GM23248 (cell line): ENCODE measurements at regions not wholly inside any gene's neighbourhood (a gene's known extent, or its start where the extent isn't known, plus 50 kb on each side); places are given as distances from the start of the nearest gene placed in this dataset.
A peak's percentile ranks its signal among the peaks of the same experiment; 100 is the strongest.

Experiments used
- DNase-seq: peaks from one replicate; pipeline ENCODE4 v3.0.0-alpha.2; 2015
- H2AFZ ChIP-seq: fragments of 200-600 bp; sonication (generic); 2 replicates; pipeline ENCODE4 v1.6.1; 2016; ENCODE audit warnings: antibody characterized with exemption
- H3F3A ChIP-seq: fragments of 200-600 bp; sonication (generic); 2 replicates; pipeline ENCODE4 v1.6.1; 2016; ENCODE audit warnings: mild to moderate bottlenecking, antibody characterized with exemption, mixed run types; ENCODE audit not compliant: insufficient read depth
- H3K27ac ChIP-seq: fragments of 200-600 bp; sonication (generic); 2 replicates; pipeline ENCODE4 v1.5.1; 2016; ENCODE audit warnings: mild to moderate bottlenecking
- H3K27me3 ChIP-seq: fragments of 200-600 bp; sonication (generic); replicated peaks from 2 replicates; pipeline ENCODE4 v1.6.1; 2016; ENCODE audit warnings: mild to moderate bottlenecking; ENCODE audit not compliant: insufficient read depth
- H3K36me3 ChIP-seq: fragments of 200-600 bp; sonication (generic); 2 replicates; pipeline ENCODE4 v1.6.1; 2016; ENCODE audit warnings: low read depth, mild to moderate bottlenecking
- H3K4me1 ChIP-seq: fragments of 200-600 bp; sonication (generic); 2 replicates; pipeline ENCODE4 v1.6.1; 2016; ENCODE audit warnings: mild to moderate bottlenecking; ENCODE audit not compliant: insufficient read depth
- H3K4me2 ChIP-seq: fragments of 200-600 bp; sonication (generic); one replicate; pipeline ENCODE4 v1.6.1; 2016; ENCODE audit warnings: mild to moderate bottlenecking; ENCODE audit not compliant: unreplicated experiment
- H3K4me3 ChIP-seq: fragments of 200-600 bp; sonication (generic); 2 replicates; pipeline ENCODE4 v1.5.1; 2016; ENCODE audit warnings: mild to moderate bottlenecking
- H3K79me2 ChIP-seq: fragments of 200-600 bp; sonication (generic); 2 replicates; pipeline ENCODE4 v1.6.1; 2016; ENCODE audit warnings: mild to moderate bottlenecking; ENCODE audit not compliant: insufficient read depth
- H3K9ac ChIP-seq: fragments of 200-600 bp; sonication (generic); 2 replicates; pipeline ENCODE4 v1.6.1; 2016; ENCODE audit warnings: mild to moderate bottlenecking
- H3K9me2 ChIP-seq: fragments of 200-600 bp; sonication (generic); 2 replicates; pipeline ENCODE4 v1.6.1; 2016; ENCODE audit warnings: mixed run types, mild to moderate bottlenecking, moderate library complexity; ENCODE audit not compliant: insufficient read depth
- H3K9me3 ChIP-seq: fragments of 200-600 bp; sonication (generic); one replicate; pipeline ENCODE4 v1.6.1; 2017; ENCODE audit warnings: low read depth
- H4K20me1 ChIP-seq: fragments of 200-600 bp; sonication (generic); 2 replicates; pipeline ENCODE4 v1.6.0; 2016; ENCODE audit not compliant: insufficient read depth
- EZH2 ChIP-seq: fragments of 200-600 bp; sonication (generic); IDR thresholded peaks from 2 replicates; pipeline ENCODE4 v1.6.1; 2018; ENCODE audit warnings: antibody characterized with exemption, mild to moderate bottlenecking; ENCODE audit not compliant: insufficient read depth, poor library complexity, severe bottlenecking
- EZH2phosphoT487 ChIP-seq: fragments of 200-600 bp; sonication (generic); IDR thresholded peaks from 2 replicates; pipeline ENCODE4 v1.6.1; 2018; ENCODE audit warnings: antibody characterized with exemption, moderate library complexity, mild to moderate bottlenecking, low read depth; ENCODE audit not compliant: insufficient read depth
- WGBS, 2 experiments: methylation state at CpG; one replicate each; pipeline ENCODE4 v1.1.6; 2015 to 2017; ENCODE audit warnings: low lambda C conversion rate in 2 of 2, low coverage in 1 of 2; ENCODE audit errors: missing lambda C conversion rate in 2 of 2; 5-methylcytosine and 5-hydroxymethylcytosine counted together
- in situ Hi-C: fragments of 300-500 bp; cut with MboI; formaldehyde crosslinking; loops from 2 replicates; pipeline ENCODE4 v1.15.0; 2020

DNA sequence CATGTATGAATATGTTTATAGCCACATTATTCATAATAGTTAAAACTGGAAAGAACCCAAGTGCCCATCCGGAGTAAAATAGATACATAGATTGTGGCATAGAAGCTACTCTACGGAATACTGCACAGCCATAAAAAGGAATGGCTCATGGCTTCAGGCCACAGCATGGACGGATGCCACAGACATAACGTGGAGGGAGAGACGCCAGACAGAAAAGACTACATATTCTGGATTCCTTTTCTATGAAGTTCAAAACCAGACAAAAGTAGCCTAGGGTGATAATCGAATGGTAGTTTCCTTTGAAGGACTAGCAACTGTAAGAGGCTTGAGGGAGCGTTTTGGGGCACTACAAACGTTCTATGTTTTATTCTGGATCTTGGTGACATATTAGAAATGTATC lies 58.9 kb upstream of the FOXI2 start:
- H4K20me1 ChIP-seq, result no peaks in the 10 kb centered on the region
- peak; percentile 1 for DNase-seq
- no peaks in the 10 kb centered on the region for H3F3A ChIP-seq
- H3K9me3 ChIP-seq, result no peaks in the 10 kb centered on the region
- no peaks in the 10 kb centered on the region for H3K27me3 ChIP-seq
- no peak overlapping the region for H3K9ac ChIP-seq
- in situ Hi-C loops, result no loop called here
- no peak overlapping the region for H3K4me2 ChIP-seq
- no peaks in the 10 kb centered on the region for H3K36me3 ChIP-seq
- H2AFZ ChIP-seq, result no peak overlapping the region
- H3K27ac ChIP-seq, result no peak overlapping the region
- no peaks in the 10 kb centered on the region for H3K9me2 ChIP-seq
- WGBS, 2 experiments, result 16 to 18% methylated on average over 8 of the region's 8 CpGs
- no peak overlapping the region for H3K4me3 ChIP-seq
- no peaks in the 10 kb centered on the region for H3K79me2 ChIP-seq
- no peak for TF ChIP-seq EZH2phosphoT487
- no peak for TF ChIP-seq EZH2
- no peaks in the 10 kb centered on the region for H3K4me1 ChIP-seq

DNA sequence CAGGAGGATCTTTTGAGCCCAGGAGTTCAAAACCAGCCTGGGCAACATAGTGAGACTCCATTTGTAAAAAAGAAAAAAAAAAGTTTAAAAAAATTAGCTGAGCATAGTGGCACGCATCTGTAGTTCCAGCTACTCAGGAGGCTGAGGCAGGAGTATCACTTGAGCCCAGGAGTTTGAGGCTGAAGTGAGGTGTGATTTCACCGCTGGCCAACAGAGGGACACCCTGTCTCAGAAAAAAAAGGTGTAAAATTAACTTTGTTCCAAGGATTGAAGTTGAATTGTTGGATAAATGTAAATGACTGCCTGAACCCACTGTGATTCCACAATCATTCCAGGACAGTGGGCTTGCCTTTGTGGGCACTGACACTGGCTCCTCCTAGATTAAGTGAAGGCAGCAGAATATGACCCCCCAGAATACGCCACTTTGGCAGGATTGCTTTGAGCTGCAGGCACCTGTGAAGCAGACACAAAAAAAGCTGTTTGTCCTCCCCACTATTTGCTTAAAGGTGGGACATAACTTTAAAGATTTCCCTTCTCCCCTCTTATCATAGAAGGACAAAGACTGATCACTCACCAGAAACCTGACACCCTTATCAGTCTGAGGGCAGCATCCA lies 57.2 kb upstream of the FOXI2 start:
- Histone ChIP-seq H3K4me2 (no peak overlapping the region), H3K27ac (no peak overlapping the region), H3K79me2 (no peaks in the 10 kb centered on the region), H3K4me1 (no peaks in the 10 kb centered on the region), H3K9ac (no peak overlapping the region), H3K4me3 (no peak overlapping the region), H3K9me3 (no peaks in the 10 kb centered on the region), H3K36me3 (no peaks in the 10 kb centered on the region), H4K20me1 (no peaks in the 10 kb centered on the region), H3K9me2 (no peaks in the 10 kb centered on the region), H2AFZ (no peak overlapping the region), H3K27me3 (no peaks in the 10 kb centered on the region), H3F3A (no peaks in the 10 kb centered on the region)
- TF ChIP-seq EZH2 (no peak), EZH2phosphoT487 (no peak)
- in situ Hi-C loops, result no loop called here
- DNase-seq, result no peak
- WGBS, 2 experiments, result 37 to 47% methylated on average over 3 of the region's 3 CpGs
